Sigmoid colon (tissue), 4 donors: ENCODE measurements at regions not wholly inside any gene's neighbourhood (a gene's known extent, or its start where the extent isn't known, plus 50 kb on each side); places are given as distances from the start of the nearest gene placed in this dataset.

Experiments
- EP300 ChIP-seq, 4 donors: sonication (generic); formaldehyde crosslinking; IDR thresholded peaks; one replicate each; pipeline ENCODE4 v1.6.1; 2017; ENCODE audit warnings: antibody characterized with exemption in 4 of 4
- TF ChIP-seq, protein P1 (sequence below), 4 experiments: fragments of 450-650 bp in 3 of 4; fragments of 200-600 bp in 1 of 4; IDR thresholded peaks; one replicate each; pipeline ENCODE4 v1.5.1; 2016 to 2019; ENCODE audit warnings: antibody characterized with exemption in 4 of 4, mild to moderate bottlenecking in 3 of 4, moderate library complexity in 2 of 4

DNA sequence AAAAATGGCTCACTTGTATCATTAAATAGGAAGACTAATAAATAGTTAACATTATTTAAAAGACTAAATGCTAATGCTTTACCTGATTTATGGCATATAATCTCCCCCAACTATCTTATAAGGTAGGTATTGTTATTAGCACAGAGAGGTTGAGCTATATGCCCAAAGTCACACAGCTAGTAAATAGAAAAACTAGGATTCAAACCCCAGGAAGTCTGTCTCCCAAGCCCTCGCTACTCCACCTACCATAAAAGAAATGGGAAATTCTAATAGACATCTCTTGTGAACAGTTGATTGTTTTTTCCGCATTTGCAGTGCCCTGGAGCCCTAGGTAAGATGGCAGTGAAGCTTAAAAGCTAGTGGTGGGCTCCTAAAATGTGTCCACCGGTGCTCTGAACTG lies 65.2 kb upstream of the SOD1 start:
- TF ChIP-seq EP300 (IDR thresholded peaks at IDR 0.05), result no peak
- TF ChIP-seq, protein P1, sequence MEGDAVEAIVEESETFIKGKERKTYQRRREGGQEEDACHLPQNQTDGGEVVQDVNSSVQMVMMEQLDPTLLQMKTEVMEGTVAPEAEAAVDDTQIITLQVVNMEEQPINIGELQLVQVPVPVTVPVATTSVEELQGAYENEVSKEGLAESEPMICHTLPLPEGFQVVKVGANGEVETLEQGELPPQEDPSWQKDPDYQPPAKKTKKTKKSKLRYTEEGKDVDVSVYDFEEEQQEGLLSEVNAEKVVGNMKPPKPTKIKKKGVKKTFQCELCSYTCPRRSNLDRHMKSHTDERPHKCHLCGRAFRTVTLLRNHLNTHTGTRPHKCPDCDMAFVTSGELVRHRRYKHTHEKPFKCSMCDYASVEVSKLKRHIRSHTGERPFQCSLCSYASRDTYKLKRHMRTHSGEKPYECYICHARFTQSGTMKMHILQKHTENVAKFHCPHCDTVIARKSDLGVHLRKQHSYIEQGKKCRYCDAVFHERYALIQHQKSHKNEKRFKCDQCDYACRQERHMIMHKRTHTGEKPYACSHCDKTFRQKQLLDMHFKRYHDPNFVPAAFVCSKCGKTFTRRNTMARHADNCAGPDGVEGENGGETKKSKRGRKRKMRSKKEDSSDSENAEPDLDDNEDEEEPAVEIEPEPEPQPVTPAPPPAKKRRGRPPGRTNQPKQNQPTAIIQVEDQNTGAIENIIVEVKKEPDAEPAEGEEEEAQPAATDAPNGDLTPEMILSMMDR (IDR thresholded peaks at IDR 0.05), result no peak
